IMR-90 (cell line): ENCODE measurements at regions not wholly inside any gene's neighbourhood (a gene's known extent, or its start where the extent isn't known, plus 50 kb on each side); places are given as distances from the start of the nearest gene placed in this dataset.

ENCODE experiments used
- BHLHE40 ChIP-seq: fragments of 150-350 bp; IDR thresholded peaks from 2 replicates; pipeline ENCODE4 v1.6.1; 2016; ENCODE audit warnings: mild to moderate bottlenecking, low read depth, low read length
- CEBPB ChIP-seq: IDR thresholded peaks from 2 replicates; pipeline ENCODE4 v1.6.1; 2012; ENCODE audit warnings: low read depth, low read length, improper control_type of control experiment
- CTCF ChIP-seq: conservative IDR thresholded peaks from 2 replicates; pipeline ENCODE4 v1.5.1; 2012; ENCODE audit warnings: mild to moderate bottlenecking, low read depth, low read length, improper control_type of control experiment
- MAFK ChIP-seq: IDR thresholded peaks from 2 replicates; pipeline ENCODE4 v1.6.1; 2012; ENCODE audit warnings: low read depth, low read length, improper control_type of control experiment
- MXI1 ChIP-seq: IDR thresholded peaks from 2 replicates; pipeline ENCODE4 v1.6.1; 2012; ENCODE audit warnings: low read depth, mild to moderate bottlenecking, low read length, moderate library complexity, borderline replicate concordance
- POLR2A ChIP-seq: IDR thresholded peaks from 2 replicates; pipeline ENCODE4 v1.6.1; 2012; ENCODE audit warnings: mild to moderate bottlenecking, low read depth, low read length
- RCOR1 ChIP-seq: IDR thresholded peaks from 2 replicates; pipeline ENCODE4 v1.6.1; 2012; ENCODE audit warnings: mild to moderate bottlenecking, low read length, improper control_type of control experiment; ENCODE audit not compliant: insufficient replicate concordance
- RFX5 ChIP-seq: IDR thresholded peaks from 2 replicates; pipeline ENCODE4 v1.8.0; 2012; ENCODE audit warnings: low read depth, mild to moderate bottlenecking, low read length, moderate library complexity
- SMC3 ChIP-seq: fragments of 150-350 bp; IDR thresholded peaks from 2 replicates; pipeline ENCODE4 v1.6.1; 2016; ENCODE audit warnings: low read depth, mild to moderate bottlenecking, antibody characterized with exemption, low read length, moderate library complexity
- USF2 ChIP-seq: fragments of 150-350 bp; IDR thresholded peaks from 2 replicates; pipeline ENCODE4 v1.6.1; 2017; ENCODE audit warnings: mild to moderate bottlenecking, antibody characterized with exemption, low read length, low read depth

GRCh38 chr3:83498361-83499016 lies 1460.3 kb upstream of the CADM2 start:
- TF ChIP-seq SMC3 (no peak), CEBPB (no peak), CTCF (no peak), RCOR1 (no peak), MAFK (no peak), POLR2A (no peak), BHLHE40 (no peak), USF2 (no peak), RFX5 (no peak), MXI1 (no peak)
